ENCODE measurements at regions not wholly inside any gene's neighbourhood (a gene's known extent, or its start where the extent isn't known, plus 50 kb on each side); places are given as distances from the start of the nearest gene placed in this dataset.
A peak's percentile ranks its signal among the peaks of the same experiment; 100 is the strongest.
"Not testable (repeated sequence)": the region's sequence is repeated elsewhere in the genome, so short reads cannot be mapped to it uniquely, and the experiment has no call there.

DNA sequence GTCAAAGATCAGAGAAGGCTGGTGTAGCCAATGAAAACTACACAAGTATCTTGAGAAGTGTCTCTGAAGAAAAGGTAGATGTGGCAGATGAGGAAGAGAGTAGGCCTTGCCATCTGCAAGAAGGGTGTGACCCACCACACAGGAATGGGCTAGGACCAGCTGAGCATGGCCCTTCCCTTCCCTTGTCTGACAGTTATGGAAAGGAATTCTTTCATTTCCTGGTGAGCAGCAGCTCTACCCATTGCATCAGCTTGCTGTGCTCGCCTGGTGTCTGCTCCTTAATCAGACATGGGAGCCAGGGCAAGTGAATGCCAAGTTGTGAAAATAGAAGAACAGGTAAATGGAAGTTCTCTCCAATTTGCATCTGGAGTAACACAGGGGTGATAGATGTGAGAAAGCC lies 145.2 kb upstream of the KRR1 start:
- intact Hi-C loops (cut with DNase I), result no loop called here
- no peak for ATAC-seq (ENCODE audit: poor library complexity)
- no peak for DNase-seq

DNA sequence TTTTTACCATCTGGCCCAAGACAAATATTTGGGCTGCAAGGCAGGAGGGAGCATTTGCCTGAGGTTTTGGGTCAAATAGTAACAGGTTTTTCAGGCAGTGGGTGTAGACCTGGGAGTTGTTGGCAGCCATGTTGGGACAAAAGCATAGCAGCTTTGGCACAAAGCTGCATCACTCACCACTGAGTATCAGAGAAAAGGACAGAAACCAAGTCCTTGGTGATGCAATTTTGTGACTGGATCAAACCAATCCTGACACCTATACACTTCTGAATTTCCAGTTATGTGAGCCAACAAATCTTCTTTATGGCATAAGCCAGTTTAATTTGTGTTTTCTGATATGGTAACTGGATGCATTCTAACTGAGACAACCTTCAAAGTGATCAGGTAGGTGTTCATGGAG lies 144.8 kb upstream of the KRR1 start:
- no peak for ATAC-seq (ENCODE audit: poor library complexity)
- intact Hi-C loops (cut with DNase I), result no loop called here
- DNase-seq, result no peak

DNA sequence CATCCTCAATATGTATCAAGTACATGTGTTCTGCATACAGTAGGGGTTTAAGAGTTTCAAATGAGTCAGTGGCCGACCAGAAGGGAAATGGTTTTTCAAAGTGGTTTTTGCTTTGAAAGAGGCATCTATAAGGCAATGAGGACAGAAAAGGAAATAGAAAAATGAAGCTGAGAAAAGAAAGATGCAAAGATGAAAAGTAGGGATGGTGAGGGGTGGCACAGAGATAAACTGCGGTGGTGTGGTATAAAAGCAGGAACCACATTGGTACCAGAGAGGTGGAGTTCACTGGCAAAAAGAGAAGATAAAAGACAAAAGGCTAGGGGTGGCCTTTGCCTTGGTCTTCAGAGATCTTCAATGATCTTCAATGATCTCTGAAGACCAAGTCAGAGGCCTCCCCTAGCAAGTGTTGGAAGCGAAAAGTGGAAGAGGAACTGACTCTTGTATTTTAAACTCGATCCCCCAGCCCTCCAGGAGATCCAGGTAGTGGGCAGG lies 144.0 kb upstream of the KRR1 start:
- ATAC-seq (ENCODE audit: poor library complexity) (no peak), DNase-seq (no peak)
- intact Hi-C loops (cut with DNase I), result no loop called here

DNA sequence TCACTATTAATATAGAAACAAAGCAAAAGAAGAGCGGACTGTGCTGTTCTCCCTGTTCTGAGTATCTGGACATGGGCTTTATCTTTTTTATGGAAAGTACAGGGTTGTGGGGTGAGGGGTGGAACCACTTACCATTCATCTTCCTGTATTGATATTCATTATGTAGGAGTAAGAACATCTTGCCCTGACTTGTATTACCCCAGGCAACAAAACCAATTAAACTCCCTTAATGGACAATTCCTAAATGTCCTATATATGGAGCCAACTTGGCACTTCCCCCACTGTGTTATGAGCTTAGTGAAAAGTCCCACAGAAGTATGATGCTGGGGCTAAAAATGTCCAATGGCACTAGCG lies 139.9 kb upstream of the KRR1 start:
- intact Hi-C loops (cut with DNase I), result no loop called here
- DNase-seq (no peak), ATAC-seq (ENCODE audit: poor library complexity) (peak; percentile 10)

DNA sequence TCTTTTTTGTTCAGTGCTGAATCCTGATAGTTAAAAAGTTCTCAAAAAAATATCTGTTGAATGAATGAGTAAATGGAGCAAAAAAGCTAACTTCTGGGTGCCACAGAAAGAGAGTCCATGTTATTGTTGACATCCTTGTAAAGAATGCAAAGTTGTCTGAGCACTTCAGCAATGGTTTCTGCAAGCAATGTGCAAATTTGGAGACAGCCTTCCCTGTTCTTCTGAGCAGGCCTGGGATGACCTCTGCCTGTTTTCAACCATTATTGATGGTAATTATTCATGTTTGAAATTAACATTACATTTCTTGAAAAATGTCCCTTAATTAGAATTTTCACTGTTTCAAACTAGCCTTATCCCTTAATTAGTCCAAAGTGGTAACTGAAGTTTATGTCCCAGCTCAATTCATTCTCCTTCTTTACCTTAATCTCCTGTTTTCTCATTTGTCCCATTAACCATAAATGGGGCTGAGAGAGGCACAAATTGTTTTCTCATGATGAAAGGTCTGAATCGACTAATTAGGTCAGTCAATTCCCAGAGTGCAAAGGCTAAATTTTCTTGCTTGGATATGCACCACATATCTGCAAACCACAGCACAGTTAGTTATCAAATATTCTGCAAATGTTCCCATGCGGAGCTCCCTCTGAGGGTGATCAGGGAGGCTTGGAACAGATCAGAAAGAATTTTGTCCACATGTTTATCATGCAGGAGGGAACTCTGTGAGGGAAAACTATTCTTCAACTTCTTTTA lies 139.4 kb upstream of the KRR1 start:
- peak; percentile 39 for ATAC-seq (ENCODE audit: poor library complexity)
- intact Hi-C loops (cut with DNase I), result no loop called here
- DNase-seq, result no peak

DNA sequence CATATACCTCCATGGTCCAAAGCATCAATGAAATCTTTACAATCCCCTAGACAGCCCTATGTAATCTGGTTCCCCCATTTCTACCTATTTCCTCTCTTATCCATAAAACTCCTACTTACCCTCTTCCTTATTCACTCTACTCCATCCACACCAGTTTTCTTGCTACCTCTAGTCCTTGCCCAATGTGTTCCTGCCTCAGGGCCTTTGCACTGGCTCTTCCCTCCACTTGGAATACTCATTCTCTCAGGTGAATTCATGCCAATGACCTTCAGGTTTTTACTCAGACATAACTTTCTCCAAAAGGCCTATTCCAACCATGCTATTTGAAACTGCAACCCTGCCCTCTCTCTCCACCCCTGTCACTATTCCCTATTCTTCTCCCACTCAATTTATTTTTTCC lies 138.7 kb upstream of the KRR1 start:
- intact Hi-C loops (cut with DNase I), result no loop called here
- ATAC-seq (ENCODE audit: poor library complexity), result no peak
- no peak for DNase-seq

DNA sequence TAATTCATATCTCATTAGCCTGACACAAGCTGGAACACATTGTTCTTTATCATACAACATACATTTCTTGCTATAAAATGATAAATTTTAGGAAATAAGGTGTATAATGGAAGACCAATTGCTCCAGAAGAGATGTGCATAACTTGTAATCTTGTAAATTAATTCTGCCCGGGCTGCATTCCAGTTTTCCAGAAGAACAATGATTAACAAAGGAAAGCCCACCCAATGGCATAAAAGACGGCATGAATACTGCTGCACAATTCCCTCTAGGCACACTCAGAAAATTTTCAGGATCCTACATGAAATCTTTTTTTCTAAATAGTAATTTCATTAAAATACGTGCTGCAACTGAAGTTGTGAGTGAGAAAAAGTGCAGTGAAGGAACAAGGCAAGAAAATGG lies 137.4 kb upstream of the KRR1 start:
- DNase-seq (no peak), ATAC-seq (ENCODE audit: poor library complexity) (no peak)
- intact Hi-C loops (cut with DNase I), result no loop called here

DNA sequence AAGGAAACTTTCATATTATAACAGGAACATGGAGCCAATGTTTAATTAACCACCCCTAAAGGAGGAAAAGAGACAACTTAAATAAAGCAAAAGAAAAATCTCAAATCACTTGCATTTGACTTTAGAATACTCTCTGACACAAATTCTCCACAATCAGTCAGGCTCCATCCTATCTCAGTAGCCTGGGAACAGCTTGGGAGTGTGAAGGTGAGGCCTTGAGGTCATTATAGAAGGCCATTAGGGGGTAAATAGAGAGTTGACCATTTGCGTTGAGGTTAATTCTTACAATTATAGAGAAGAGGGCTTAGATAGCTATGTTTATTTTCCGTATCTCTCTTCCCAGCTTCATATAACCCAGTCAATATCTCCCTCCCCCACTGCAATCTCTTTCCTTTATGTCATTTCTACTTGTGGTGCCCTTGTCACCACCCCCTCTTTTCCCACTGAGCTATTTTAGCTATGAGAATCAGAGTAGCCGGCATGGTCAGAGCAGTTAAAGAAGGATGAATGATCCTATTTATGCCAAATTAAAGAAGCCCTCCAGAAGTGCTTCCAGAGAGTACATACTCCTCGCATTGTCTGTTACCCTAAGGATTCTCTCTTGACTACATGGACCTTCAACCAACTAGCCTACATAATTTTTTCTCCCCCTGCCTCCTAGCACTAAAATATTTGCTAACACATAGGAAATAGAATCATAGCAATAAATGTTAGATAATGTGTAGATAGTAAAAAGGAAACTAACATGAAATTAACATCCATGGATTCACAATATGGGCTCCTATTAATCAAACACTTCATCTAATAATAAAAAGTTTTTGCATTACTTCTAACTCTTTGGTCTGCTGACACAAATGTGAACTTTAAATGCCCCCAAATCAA lies 135.2 kb upstream of the KRR1 start:
- no peak for DNase-seq
- intact Hi-C loops (cut with DNase I), result no loop called here
- no peak for ATAC-seq (ENCODE audit: poor library complexity)

DNA sequence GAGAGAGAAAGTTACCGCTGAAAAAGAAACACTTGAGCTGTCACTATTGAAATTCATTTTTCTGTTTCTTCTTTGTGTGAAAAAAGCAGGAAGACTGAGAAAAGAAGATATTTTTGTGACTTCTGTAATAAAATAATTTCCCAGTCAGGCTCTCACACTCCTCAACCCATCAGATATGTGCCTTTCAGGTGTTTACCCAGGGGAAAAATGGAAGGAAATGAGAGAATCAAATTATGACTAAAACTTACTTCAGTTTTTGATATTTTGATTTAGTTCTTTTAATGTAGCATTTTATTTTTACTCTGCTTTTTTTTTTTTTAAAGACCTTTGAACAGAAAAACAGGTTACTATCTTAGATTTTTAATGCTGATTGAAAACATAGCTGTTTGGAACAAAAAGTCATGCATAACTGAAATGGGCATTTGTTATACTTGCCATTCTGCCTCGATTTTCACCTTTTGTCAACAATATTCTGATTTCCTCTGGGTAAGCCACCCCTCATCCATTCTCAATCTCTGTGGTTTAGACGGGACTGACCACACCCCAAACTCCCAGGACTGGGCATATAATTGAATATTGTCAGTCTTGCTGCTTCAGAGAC lies 133.2 kb upstream of the KRR1 start:
- intact Hi-C loops (cut with DNase I), result no loop called here
- ATAC-seq (ENCODE audit: poor library complexity) (no peak), DNase-seq (no peak)

DNA sequence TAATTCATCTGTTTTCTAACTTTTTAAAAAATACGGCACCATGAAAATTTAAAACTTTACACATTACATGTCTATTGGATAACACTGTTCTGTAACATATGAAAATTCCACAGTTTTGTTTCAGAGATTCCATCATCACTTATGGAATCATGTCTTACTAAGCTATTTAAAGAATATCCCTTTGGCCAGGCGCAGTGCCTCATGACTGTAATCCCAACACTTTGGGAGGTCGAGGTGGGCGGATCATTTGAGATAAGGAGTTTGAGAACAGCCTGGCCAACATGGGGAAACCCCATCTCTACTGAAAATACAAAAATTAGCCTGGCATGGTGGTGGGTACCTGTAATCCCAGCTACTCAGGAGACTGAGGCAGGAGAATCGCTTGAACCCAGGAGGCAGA lies 131.7 kb upstream of the KRR1 start:
- ATAC-seq (ENCODE audit: poor library complexity); DNase-seq; intact Hi-C loops (cut with DNase I): not testable (repeated sequence)

DNA sequence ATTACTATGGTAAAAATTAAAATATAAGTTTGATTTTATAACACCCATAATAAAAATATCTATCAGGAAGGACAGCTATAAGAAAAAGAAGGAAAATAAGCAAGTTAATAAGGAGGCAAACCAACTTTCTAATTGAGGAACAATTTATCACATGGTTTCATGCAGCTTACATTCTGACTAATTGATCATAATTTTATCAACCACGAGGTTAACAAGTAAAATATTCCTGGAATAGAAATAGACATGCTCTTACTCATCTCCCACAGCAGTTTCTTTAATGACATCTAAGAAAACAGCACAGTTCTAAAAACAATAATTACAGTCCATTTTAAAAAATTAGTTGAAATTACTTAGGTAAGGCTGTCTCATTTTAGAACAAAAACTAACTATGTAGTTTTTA lies 130.8 kb upstream of the KRR1 start:
- ATAC-seq (ENCODE audit: poor library complexity) (no peak), DNase-seq (no peak)
- intact Hi-C loops (cut with DNase I), result no loop called here

DNA sequence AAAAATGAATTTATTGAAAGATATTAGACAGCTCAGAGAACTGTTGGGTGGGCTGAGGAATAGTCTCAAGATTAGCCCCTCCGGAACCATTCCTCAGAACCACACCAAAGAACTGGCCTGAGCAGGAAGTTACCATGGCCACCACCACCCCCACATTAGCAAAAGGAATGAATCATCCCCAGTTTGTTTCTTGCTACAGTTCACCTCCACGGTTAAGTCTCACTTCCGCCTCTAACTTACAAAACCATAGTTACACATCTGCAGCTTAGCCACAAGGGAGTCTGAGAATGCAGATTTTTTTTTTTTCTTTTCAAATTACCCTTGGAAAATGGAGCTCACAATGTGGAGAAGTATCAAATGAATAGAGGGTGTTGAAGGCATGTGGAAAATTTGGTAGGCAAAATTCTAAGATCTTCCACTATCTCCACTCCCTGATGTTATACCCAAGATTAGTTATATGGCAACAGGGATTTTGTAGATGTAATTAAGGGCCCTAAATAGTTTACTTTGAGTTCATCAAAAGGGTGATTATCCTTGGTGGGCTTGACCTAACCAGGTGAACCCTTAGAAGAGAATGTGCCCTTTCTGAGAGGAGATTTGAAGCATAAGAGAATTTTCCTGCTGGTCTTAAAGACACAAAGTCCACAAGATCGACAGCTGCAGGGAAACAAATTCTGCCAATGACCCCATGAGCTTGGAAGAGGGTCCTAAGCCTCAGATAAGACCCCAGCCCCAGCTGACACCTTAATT lies 129.8 kb upstream of the KRR1 start:
- DNase-seq, result no peak
- intact Hi-C loops (cut with DNase I), result no loop called here
- no peak for ATAC-seq (ENCODE audit: poor library complexity)

DNA sequence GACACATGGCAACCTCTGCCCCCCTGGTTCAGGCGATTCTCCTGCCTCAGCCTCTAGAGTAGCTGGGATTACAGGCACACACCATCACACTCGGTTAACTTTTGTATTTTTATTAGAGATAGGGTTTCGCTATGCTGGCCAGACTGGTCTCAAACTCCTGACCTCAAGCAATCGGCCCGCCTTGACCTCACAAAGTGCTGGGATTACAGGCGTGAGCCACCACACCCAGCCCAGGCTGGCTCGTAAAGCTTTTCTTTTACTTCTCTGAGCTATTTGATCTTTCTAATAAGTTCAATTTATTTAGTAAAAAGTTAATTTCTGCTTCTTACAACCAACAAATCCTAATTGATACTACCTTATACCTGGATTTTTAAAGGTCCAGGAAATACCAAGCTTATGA lies 127.4 kb upstream of the KRR1 start:
- peak; percentile 23 for DNase-seq
- no peak for ATAC-seq (ENCODE audit: poor library complexity)
- intact Hi-C loops (cut with DNase I), result no loop called here

DNA sequence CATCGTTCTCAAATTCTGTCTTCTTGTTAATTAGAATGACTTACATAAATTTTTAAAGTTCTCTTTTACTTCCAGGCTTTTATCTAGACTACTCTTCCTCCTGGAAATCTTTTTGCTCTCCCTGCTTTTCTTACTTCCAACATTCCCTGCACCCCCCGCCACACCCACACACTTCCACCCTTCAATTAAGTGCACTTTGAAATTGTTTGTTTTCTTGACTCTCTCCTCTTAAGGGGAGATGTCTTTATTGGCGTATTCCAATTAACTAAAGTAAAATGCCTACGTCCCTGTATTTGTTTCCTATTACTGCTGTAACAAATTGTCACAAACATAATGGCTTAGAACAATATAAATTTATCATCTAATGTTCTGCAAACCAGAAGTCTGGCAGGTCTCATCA lies 125.2 kb upstream of the KRR1 start:
- DNase-seq, result no peak
- ATAC-seq (ENCODE audit: poor library complexity), result no peak
- intact Hi-C loops (cut with DNase I), result no loop called here

DNA sequence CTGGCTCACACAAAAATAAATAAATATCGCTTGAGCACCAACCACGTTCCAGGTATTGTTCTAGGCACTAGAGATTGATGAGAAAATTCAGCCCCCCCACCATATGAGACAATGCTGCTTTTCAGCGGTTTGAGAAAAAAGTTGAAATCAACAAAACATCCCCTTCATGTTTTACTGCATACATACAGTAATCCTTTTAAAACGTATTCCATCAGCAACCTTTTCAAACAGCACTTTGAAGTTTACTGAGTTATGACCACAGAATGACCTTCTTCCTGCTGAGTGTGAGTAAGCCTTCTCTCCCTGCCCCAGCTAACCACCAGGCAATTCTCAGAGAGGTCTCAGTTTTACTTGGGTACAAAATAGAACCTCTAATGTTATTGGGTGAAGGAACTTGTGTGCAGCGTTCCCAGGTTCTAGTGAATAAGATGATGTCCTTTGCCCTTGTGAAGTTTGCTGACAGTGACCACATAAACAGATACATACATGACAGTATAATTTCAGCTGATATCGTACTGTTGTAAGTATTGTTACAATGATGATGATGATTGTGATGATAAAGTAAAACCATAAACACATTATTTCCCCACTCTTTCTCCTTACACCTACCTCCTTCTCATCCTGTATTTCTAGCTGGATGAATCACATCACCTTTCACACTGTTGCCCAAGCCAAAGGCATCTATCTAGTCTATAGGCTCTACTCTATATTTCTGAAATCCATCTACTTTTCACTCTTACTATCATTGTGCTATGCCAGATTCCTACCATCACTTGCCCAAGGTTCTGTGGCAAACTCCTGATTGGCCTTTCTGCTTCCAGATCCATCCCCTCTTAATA lies 124.4 kb upstream of the KRR1 start:
- DNase-seq, result no peak
- no peak for ATAC-seq (ENCODE audit: poor library complexity)
- intact Hi-C loops (cut with DNase I), result no loop called here

DNA sequence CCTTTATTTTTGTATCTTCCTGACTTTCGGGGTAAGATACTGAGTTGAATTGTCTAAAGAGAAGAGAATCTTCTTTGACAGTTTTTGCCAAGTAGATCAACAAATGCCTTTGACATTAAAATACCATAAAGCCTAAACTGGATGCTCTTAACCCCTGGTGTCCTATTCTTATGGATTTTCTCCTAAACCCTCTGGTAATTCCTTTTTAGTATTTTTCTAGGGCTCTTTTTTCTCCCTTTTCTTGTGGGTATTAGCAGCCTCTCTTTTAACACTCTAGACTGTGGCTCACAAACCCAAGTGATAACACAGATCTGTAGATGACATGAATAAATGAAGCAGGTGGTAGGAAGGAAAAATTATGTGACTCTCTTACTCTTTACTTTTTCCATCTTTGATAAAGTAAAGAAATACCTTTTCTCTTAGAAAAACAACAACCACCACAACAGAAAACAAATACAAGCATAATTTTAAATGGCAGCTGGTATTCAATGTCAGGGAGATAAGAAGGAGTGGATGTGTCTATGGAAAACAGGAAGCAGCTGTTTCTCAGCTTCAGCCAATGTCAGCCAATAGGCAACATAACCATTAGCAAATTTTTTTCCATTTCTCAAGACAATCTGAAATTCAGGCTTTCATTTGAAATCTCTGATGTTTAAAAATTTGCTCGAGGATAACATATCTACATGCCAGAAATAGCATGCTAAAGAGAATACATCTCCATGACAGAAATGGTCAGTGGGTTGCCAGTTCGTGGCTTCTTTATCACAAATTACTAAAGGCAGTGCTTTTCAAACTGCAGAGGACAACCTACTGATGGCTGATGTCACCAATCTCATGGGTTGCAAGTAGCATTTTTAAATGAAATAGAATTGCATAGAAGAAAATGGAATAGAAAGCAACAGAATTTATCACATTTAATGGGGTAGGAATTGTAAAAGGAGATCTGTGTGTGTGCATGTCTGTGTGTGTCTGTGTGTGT lies 123.1 kb upstream of the KRR1 start:
- no peak for DNase-seq
- intact Hi-C loops (cut with DNase I), result no loop called here
- no peak for ATAC-seq (ENCODE audit: poor library complexity)

DNA sequence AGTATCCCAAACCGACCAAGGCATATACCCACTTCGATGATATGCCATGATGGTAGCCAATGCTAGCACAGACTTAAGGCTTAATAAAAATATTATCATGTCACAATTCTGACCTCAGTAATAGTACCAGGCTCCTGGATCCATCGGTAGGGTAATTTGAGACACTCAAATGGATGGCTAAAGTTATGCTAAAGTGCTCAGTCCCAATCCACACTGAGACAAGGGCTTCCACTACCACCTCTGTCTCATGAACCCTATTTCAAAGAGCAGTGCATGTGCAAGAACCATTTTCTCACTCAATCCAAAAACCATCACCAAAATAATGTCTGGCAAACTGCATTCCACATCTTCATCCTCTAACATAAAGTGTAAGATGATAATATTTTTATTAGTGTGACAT lies 122.4 kb upstream of the KRR1 start:
- ATAC-seq (ENCODE audit: poor library complexity) (no peak), DNase-seq (no peak)
- intact Hi-C loops (cut with DNase I), result no loop called here
